GM12878 (cell line): ENCODE measurements at regions not wholly inside any gene's neighbourhood (a gene's known extent, or its start where the extent isn't known, plus 50 kb on each side); places are given as distances from the start of the nearest gene placed in this dataset.

ENCODE experiments used
- ATAC-seq: fragments of 200-7000 bp; cut with Tn5 transposase; 3 replicates; pipeline ENCODE4 v1.9.1; 2020; ENCODE audit warnings: mild to moderate bottlenecking, moderate library complexity
- BruUV-seq: library from RNA; stranded (reverse); fragments of 400-500 nt; replicated peaks from 2 replicates; lab custom pipeline; 2021; lab: Mats Ljungman, UMichigan
- CTCF ChIA-PET: fragments of 300-600 bp; sonication (Branson Sonifier 250); formaldehyde crosslinking; extraction: SDS; loops from one replicate; lab custom pipeline; 2021; ENCODE audit warnings: inconsistent platforms; lab: Yijun Ruan, JAX
- POLR2A ChIA-PET: fragments of 350-600 bp; formaldehyde crosslinking; extraction: SDS; loops from one replicate; lab custom pipeline; 2021; ENCODE audit warnings: inconsistent platforms; lab: Charles Lee
- RAD21 ChIA-PET: fragments of 300-600 bp; sonication (Branson Sonifier 250); formaldehyde crosslinking; loops from one replicate; lab custom pipeline; 2023; ENCODE audit warnings: antibody characterized with exemption; ENCODE audit not compliant: unreplicated experiment; lab: Charles Lee
- SMC1A ChIA-PET: fragments of 300-600 bp; sonication (Branson Sonifier 250); formaldehyde crosslinking; loops from one replicate; lab custom pipeline; 2023; ENCODE audit not compliant: unreplicated experiment, uncharacterized antibody; lab: Charles Lee
- DNase-seq: peaks from one replicate; pipeline ENCODE4 v3.0.0-alpha.2; 2011; ENCODE audit warnings: low read depth, low spot score
- FAIRE-seq: peaks from 3 replicates; lab custom pipeline; 2011; peaks lifted over from hg19 to GRCh38; lab: Jason Lieb, UNC
- H2AFZ ChIP-seq: 2 replicates; pipeline ENCODE4 v1.6.0; 2011; ENCODE audit warnings: low read depth, low read length, control low read depth; ENCODE audit not compliant: control insufficient read depth
- H3K27ac ChIP-seq: 2 replicates; pipeline ENCODE4 v1.5.1; 2011; ENCODE audit warnings: control low read depth; ENCODE audit not compliant: control insufficient read depth, insufficient read depth
- H3K27me3 ChIP-seq, 2 experiments: replicated peaks in 1 of 2; 2 replicates each; pipeline versions ENCODE4 v1.6.0 to v1.6.1; 2011; ENCODE audit warnings: low read length in 1 of 2; ENCODE audit not compliant: control insufficient read depth in 2 of 2, insufficient read depth in 2 of 2
- H3K36me3 ChIP-seq, 2 experiments: 2 replicates each; pipeline ENCODE4 v1.5.1; 2011; ENCODE audit warnings: low read length in 1 of 2; ENCODE audit not compliant: control insufficient read depth in 2 of 2, insufficient read depth in 2 of 2
- H3K4me1 ChIP-seq: 2 replicates; pipeline ENCODE4 v1.6.1; 2011; ENCODE audit warnings: mild to moderate bottlenecking, low read length, moderate library complexity, mixed read lengths; ENCODE audit not compliant: control insufficient read depth, insufficient read depth
- H3K4me2 ChIP-seq: 2 replicates; pipeline ENCODE4 v1.6.0; 2011; ENCODE audit warnings: control low read depth; ENCODE audit not compliant: control insufficient read depth, insufficient read depth
- H3K4me3 ChIP-seq: fragments of 200-600 bp; sonication (generic); 2 replicates; pipeline ENCODE4 v1.5.1; 2016
- H3K79me2 ChIP-seq: 2 replicates; pipeline ENCODE4 v1.6.0; 2011; ENCODE audit warnings: low read length; ENCODE audit not compliant: control insufficient read depth, insufficient read depth
- H3K9ac ChIP-seq: 2 replicates; pipeline ENCODE4 v1.8.0; 2011; ENCODE audit warnings: low read length, control low read depth, mixed read lengths; ENCODE audit not compliant: control insufficient read depth, insufficient read depth
- H3K9me3 ChIP-seq: replicated peaks from 3 replicates; pipeline ENCODE4 v1.5.1; 2011; ENCODE audit warnings: mild to moderate bottlenecking, low read length; ENCODE audit not compliant: control insufficient read depth, insufficient read depth
- H4K20me1 ChIP-seq: 2 replicates; pipeline ENCODE4 v1.6.0; 2011; ENCODE audit not compliant: control insufficient read depth, insufficient read depth
- HCFC1 ChIP-seq: fragments of 150-350 bp; IDR thresholded peaks from 2 replicates; pipeline ENCODE4 v1.6.1; 2014; ENCODE audit warnings: low read length
- IRF4 ChIP-seq: IDR thresholded peaks from 2 replicates; pipeline ENCODE4 v1.6.1; 2011; ENCODE audit warnings: low read depth, low read length
- MEF2B ChIP-seq: fragments of 450-650 bp; IDR thresholded peaks from 2 replicates; pipeline ENCODE4 v1.6.1; 2018; ENCODE audit warnings: mild to moderate bottlenecking, moderate library complexity; ENCODE audit not compliant: partially characterized antibody, poor library complexity, severe bottlenecking
- POLR2AphosphoS5 ChIP-seq: IDR thresholded peaks from 2 replicates; pipeline ENCODE4 v1.6.1; 2011; ENCODE audit warnings: mild to moderate bottlenecking, low read length, inconsistent platforms
- SREBF1 ChIP-seq: IDR thresholded peaks from 2 replicates; pipeline ENCODE4 v1.6.1; 2012; ENCODE audit warnings: mild to moderate bottlenecking, low read length
- SUPT20H ChIP-seq: IDR thresholded peaks from 2 replicates; pipeline ENCODE4 v1.6.1; 2011; ENCODE audit warnings: low read depth, mild to moderate bottlenecking, low read length, moderate library complexity, borderline replicate concordance; ENCODE audit not compliant: control insufficient read depth
- USF2 ChIP-seq: IDR thresholded peaks from 2 replicates; pipeline ENCODE4 v1.6.1; 2011; ENCODE audit warnings: low read depth, low read length, improper control_type of control experiment, borderline replicate concordance
- ZNF24 ChIP-seq: fragments of 450-650 bp; IDR thresholded peaks from 2 replicates; pipeline ENCODE4 v1.6.1; 2017; ENCODE audit warnings: antibody characterized with exemption, mild to moderate bottlenecking
- WGBS: methylation state at CpG from one replicate; pipeline ENCODE4 v1.1.6; 2016; ENCODE audit warnings: low lambda C conversion rate; ENCODE audit not compliant: insufficient replicate concordance, insufficient coverage; ENCODE audit errors: missing lambda C conversion rate; 5-methylcytosine and 5-hydroxymethylcytosine counted together
- in situ Hi-C: fragments of 300-500 bp; cut with MboI; formaldehyde crosslinking; loops from 9 replicates; pipeline ENCODE4 v1.14.3; 2018; ENCODE audit warnings: mixed read lengths
- intact Hi-C: fragments of 100-400 bp; cut with micrococcal nuclease; formaldehyde crosslinking; loops from one replicate; pipeline ENCODE4 v1.14.2; 2022; ENCODE audit not compliant: unreplicated experiment
- TF ChIP-seq, protein P1 (sequence below): IDR thresholded peaks from 2 replicates; pipeline ENCODE4 v1.6.1; 2011; ENCODE audit warnings: borderline replicate concordance, low read depth, mild to moderate bottlenecking, moderate library complexity, mixed read lengths, low read length; ENCODE audit not compliant: insufficient read depth; ENCODE audit errors: extremely low read length
- TF ChIP-seq, protein P2 (sequence below): fragments of 450-650 bp; IDR thresholded peaks from 2 replicates; pipeline ENCODE4 v1.6.1; 2018; ENCODE audit warnings: mild to moderate bottlenecking, low read depth, moderate library complexity; ENCODE audit not compliant: partially characterized antibody

GRCh38 chr10:92753865-92754264 lies 64.1 kb downstream of the HHEX start (continued):
- TF ChIP-seq SUPT20H, result no peak
- no peak for TF ChIP-seq MEF2B

DNA sequence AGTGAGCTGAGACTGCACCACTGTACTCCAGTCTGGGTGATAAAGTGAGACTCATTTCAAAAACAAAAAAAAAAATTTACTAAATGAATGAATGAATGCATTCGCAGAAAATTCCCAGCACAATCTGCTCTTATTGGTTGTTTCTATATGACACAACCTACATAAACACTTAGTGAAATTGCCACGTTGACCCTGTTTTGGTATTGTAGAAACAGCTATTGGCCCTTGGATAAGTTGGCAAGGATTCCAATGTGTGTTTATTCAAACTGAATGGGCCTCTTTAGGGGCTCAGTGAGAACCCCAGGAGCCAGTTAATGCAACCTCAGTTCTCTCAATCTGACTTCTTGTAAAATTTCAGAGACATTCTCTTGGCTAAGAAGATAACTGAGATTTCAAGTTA lies 66.0 kb downstream of the HHEX start:
- Histone ChIP-seq H3K27me3 (peaks cover 0 to 2% of the 10 kb centered on the region in 2 experiments; a peak in 1 of 4 replicates), H3K9ac (no peak overlapping the region), H3K27ac (peak overlapping the region; percentile 36), H3K79me2 (no peaks in the 10 kb centered on the region), H4K20me1 (no peaks in the 10 kb centered on the region), H3K4me3 (no peak overlapping the region), H2AFZ (no peak overlapping the region), H3K36me3 (no peaks in the 10 kb centered on the region), H3K4me2 (peak overlapping the region; percentile 94), H3K9me3 (no peaks in the 10 kb centered on the region; the same call in 2 of the 3 replicates), H3K4me1 (peaks cover 34% of the 10 kb centered on the region)
- FAIRE-seq (no peak), ATAC-seq (no peak), DNase-seq (no peak)
- 7% methylated on average over 2 of the region's 2 CpGs for WGBS
- ChIA-PET CTCF (interaction anchor here (1.3 to 4.1 kb wide), 5 partner anchors 12 to 165 kb away, joined by 3 to 22 read pairs (median 6); no protein-coding TSS in a partner anchor), RAD21 (interaction anchor here (1.1 to 1.8 kb wide), 4 partner anchors 9 to 165 kb away, joined by 3 to 25 read pairs (median 4); no protein-coding TSS in a partner anchor), POLR2A (interaction anchor here (0.5 to 2.6 kb wide), 5 partner anchors 8 to 146 kb away, joined by 4 to 7 read pairs (median 5); no protein-coding TSS in a partner anchor), SMC1A (interaction anchor here (0.7 to 2.9 kb wide), 5 partner anchors 9 to 88 kb away, joined by 4 to 36 read pairs (median 4); no protein-coding TSS in a partner anchor)
- TF ChIP-seq, protein P1, sequence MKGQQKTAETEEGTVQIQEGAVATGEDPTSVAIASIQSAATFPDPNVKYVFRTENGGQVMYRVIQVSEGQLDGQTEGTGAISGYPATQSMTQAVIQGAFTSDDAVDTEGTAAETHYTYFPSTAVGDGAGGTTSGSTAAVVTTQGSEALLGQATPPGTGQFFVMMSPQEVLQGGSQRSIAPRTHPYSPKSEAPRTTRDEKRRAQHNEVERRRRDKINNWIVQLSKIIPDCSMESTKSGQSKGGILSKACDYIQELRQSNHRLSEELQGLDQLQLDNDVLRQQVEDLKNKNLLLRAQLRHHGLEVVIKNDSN, result no peak
- no peak for TF ChIP-seq POLR2AphosphoS5
- TF ChIP-seq, protein P2, sequence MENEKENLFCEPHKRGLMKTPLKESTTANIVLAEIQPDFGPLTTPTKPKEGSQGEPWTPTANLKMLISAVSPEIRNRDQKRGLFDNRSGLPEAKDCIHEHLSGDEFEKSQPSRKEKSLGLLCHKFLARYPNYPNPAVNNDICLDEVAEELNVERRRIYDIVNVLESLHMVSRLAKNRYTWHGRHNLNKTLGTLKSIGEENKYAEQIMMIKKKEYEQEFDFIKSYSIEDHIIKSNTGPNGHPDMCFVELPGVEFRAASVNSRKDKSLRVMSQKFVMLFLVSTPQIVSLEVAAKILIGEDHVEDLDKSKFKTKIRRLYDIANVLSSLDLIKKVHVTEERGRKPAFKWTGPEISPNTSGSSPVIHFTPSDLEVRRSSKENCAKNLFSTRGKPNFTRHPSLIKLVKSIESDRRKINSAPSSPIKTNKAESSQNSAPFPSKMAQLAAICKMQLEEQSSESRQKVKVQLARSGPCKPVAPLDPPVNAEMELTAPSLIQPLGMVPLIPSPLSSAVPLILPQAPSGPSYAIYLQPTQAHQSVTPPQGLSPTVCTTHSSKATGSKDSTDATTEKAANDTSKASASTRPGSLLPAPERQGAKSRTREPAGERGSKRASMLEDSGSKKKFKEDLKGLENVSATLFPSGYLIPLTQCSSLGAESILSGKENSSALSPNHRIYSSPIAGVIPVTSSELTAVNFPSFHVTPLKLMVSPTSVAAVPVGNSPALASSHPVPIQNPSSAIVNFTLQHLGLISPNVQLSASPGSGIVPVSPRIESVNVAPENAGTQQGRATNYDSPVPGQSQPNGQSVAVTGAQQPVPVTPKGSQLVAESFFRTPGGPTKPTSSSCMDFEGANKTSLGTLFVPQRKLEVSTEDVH, result no peak
- peak; percentile 68; the same call in 1 of the 2 replicates for TF ChIP-seq ZNF24
- TF ChIP-seq HCFC1, result no peak
- TF ChIP-seq USF2, result no peak
- TF ChIP-seq SREBF1, result no peak
- TF ChIP-seq IRF4, result no peak
- in situ Hi-C loops, result no loop called here
- BruUV-seq, result no TSS peak
- intact Hi-C loops, result loop anchor here (1.0 to 2.0 kb wide), 4 partner anchors 13 to 63 kb away; no protein-coding TSS in a partner anchor
